ENCODE measurements at regions not wholly inside any gene's neighbourhood (a gene's known extent, or its start where the extent isn't known, plus 50 kb on each side); places are given as distances from the start of the nearest gene placed in this dataset.

GRCh38 chr6:103522045-103522444, 1337.7 kb downstream of the HACE1 start:
- TF ChIP-seq BACH1 (IDR thresholded peaks at IDR 0.05; ENCODE audit: borderline replicate concordance) (no peak), TARDBP (IDR thresholded peaks at IDR 0.05; ENCODE audit: borderline replicate concordance) (no peak), CHD2 (IDR thresholded peaks at IDR 0.05; ENCODE audit: borderline replicate concordance, low read depth, low read length) (no peak), POLR2A (IDR thresholded peaks at IDR 0.05; ENCODE audit: low read depth, low read length) (no peak), KDM1A (IDR thresholded peaks at IDR 0.05; ENCODE audit: borderline replicate concordance) (no peak)
- TF ChIP-seq, protein P1, sequence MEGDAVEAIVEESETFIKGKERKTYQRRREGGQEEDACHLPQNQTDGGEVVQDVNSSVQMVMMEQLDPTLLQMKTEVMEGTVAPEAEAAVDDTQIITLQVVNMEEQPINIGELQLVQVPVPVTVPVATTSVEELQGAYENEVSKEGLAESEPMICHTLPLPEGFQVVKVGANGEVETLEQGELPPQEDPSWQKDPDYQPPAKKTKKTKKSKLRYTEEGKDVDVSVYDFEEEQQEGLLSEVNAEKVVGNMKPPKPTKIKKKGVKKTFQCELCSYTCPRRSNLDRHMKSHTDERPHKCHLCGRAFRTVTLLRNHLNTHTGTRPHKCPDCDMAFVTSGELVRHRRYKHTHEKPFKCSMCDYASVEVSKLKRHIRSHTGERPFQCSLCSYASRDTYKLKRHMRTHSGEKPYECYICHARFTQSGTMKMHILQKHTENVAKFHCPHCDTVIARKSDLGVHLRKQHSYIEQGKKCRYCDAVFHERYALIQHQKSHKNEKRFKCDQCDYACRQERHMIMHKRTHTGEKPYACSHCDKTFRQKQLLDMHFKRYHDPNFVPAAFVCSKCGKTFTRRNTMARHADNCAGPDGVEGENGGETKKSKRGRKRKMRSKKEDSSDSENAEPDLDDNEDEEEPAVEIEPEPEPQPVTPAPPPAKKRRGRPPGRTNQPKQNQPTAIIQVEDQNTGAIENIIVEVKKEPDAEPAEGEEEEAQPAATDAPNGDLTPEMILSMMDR (IDR thresholded peaks at IDR 0.05 in 2 of 3, conservative IDR thresholded peaks at IDR 0.05 in 1 of 3; ENCODE audit: control insufficient read depth in 2 of 3, extremely low read depth in 1 of 3, insufficient read depth in 1 of 3, low read depth in 3 of 3, low read length in 3 of 3) = no peak
